ENCODE measurements at regions not wholly inside any gene's neighbourhood (a gene's known extent, or its start where the extent isn't known, plus 50 kb on each side); places are given as distances from the start of the nearest gene placed in this dataset.

GRCh38 chr2:234571620-234572407, 74.9 kb upstream of the ARL4C start:
- Mint-ChIP-seq H3K36me3 (no peaks in the 10 kb centered on the region), H3K27ac (no peak overlapping the region), H3K4me1 (no peaks in the 10 kb centered on the region), H3K4me3 (no peak overlapping the region), H3K27me3 (peaks cover 49% of the 10 kb centered on the region), H3K9me3 (ENCODE audit: low read depth) (no peaks in the 10 kb centered on the region)
- ATAC-seq (no peak), DNase-seq (no peak)
- CTCF ChIA-PET = no interaction called here

GRCh38 chr2:234570476-234570875, 73.6 kb upstream of the ARL4C start:
- H3K4me3 Mint-ChIP-seq = no peak overlapping the region
- no peaks in the 10 kb centered on the region for H3K36me3 Mint-ChIP-seq
- H3K27ac Mint-ChIP-seq = no peak overlapping the region
- ATAC-seq (no peak), DNase-seq (no peak)
- H3K27me3 Mint-ChIP-seq = peaks cover 49% of the 10 kb centered on the region
- no peaks in the 10 kb centered on the region for H3K9me3 Mint-ChIP-seq (ENCODE audit: low read depth)
- CTCF ChIA-PET = no interaction called here
- H3K4me1 Mint-ChIP-seq = no peaks in the 10 kb centered on the region

GRCh38 chr2:234569776-234570430, 73.0 kb upstream of the ARL4C start:
- DNase-seq (no peak), ATAC-seq (no peak)
- Mint-ChIP-seq H3K36me3 (no peaks in the 10 kb centered on the region), H3K4me1 (no peaks in the 10 kb centered on the region), H3K9me3 (ENCODE audit: low read depth) (no peaks in the 10 kb centered on the region), H3K4me3 (no peak overlapping the region), H3K27me3 (peaks cover 52% of the 10 kb centered on the region), H3K27ac (no peak overlapping the region)
- CTCF ChIA-PET = no interaction called here

GRCh38 chr2:234566622-234567021, 69.7 kb upstream of the ARL4C start:
- Mint-ChIP-seq H3K9me3 (ENCODE audit: low read depth) (no peaks in the 10 kb centered on the region), H3K4me1 (no peaks in the 10 kb centered on the region), H3K27ac (no peak overlapping the region), H3K27me3 (peaks cover 34% of the 10 kb centered on the region), H3K36me3 (no peaks in the 10 kb centered on the region), H3K4me3 (no peak overlapping the region)
- CTCF ChIA-PET = no interaction called here
- DNase-seq = no peak
- ATAC-seq = no peak

DNA sequence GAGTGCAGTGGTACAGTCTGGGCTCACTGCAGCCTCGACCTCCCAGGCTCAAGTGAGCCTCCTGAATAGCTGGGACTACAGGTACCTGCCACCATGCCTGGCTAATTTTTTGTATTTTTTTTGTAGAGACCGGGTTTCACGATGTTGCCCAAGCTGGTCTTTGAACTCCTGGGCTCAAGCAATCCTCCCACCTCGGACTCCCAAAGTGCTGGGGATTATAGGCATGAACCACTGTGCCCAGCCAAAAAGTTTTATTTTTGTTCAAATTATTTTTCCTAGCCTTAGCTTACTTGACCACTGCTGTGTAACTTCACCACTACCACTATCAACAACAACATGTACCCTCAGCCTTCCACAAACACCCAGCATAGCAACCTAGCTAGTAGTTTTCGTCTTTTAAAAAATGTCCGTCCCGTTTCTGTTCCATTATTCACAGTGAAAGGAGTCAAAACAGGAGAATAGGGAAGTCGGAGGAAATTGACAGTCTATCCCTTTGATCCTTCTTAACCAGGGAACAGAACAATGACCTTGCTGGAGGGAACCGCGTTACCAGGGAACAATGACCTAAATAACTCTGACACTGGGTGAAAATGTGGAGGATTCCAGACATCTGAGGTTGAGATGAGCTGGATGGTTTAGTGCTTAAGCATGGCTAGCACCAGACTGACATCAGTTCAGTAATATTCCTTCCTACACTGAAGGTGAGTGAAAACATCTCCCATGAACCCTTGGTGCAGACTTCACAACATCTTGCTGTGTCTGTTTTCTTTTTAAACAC, 69.2 kb upstream of the ARL4C start:
- Mint-ChIP-seq H3K9me3 (ENCODE audit: low read depth) (no peaks in the 10 kb centered on the region), H3K27ac (no peak overlapping the region), H3K27me3 (peaks cover 32% of the 10 kb centered on the region), H3K36me3 (no peaks in the 10 kb centered on the region), H3K4me1 (no peaks in the 10 kb centered on the region), H3K4me3 (no peak overlapping the region)
- ATAC-seq (no peak), DNase-seq (peak; percentile 1)
- CTCF ChIA-PET = interaction anchor here (0.9 kb wide), 1 partner anchor 15 kb away, joined by 3 read pairs; no protein-coding TSS in a partner anchor

- peaks cover 24% of the 10 kb centered on the region for H3K27me3 Mint-ChIP-seq
Measured at GRCh38 chr2:234565201-234565600, 68.3 kb upstream of the ARL4C start.

GRCh38 chr2:234564699-234565098, 67.8 kb upstream of the ARL4C start:
- H3K9me3 Mint-ChIP-seq (ENCODE audit: low read depth) = no peaks in the 10 kb centered on the region
- ATAC-seq (no peak), DNase-seq (no peak)
- H3K36me3 Mint-ChIP-seq = no peaks in the 10 kb centered on the region
- no peaks in the 10 kb centered on the region for H3K4me1 Mint-ChIP-seq
- H3K27ac Mint-ChIP-seq = no peak overlapping the region
- H3K4me3 Mint-ChIP-seq = no peak overlapping the region
- CTCF ChIA-PET = interaction anchor here (0.7 kb wide), 1 partner anchor 19 kb away, joined by 3 read pairs; no protein-coding TSS in a partner anchor
- peaks cover 19% of the 10 kb centered on the region for H3K27me3 Mint-ChIP-seq

More at GRCh38 chr2:234565201-234565600, 68.3 kb upstream of the ARL4C start:
- DNase-seq = no peak
- CTCF ChIA-PET = interaction anchor here (0.7 to 0.9 kb wide), 2 partner anchors 14 to 20 kb away, joined by 3 read pairs; no protein-coding TSS in a partner anchor
- H3K36me3 Mint-ChIP-seq = no peaks in the 10 kb centered on the region
- no peak overlapping the region for H3K27ac Mint-ChIP-seq
- no peak overlapping the region for H3K4me3 Mint-ChIP-seq
- H3K9me3 Mint-ChIP-seq (ENCODE audit: low read depth) = no peaks in the 10 kb centered on the region
- no peaks in the 10 kb centered on the region for H3K4me1 Mint-ChIP-seq
- no peak for ATAC-seq

DNA sequence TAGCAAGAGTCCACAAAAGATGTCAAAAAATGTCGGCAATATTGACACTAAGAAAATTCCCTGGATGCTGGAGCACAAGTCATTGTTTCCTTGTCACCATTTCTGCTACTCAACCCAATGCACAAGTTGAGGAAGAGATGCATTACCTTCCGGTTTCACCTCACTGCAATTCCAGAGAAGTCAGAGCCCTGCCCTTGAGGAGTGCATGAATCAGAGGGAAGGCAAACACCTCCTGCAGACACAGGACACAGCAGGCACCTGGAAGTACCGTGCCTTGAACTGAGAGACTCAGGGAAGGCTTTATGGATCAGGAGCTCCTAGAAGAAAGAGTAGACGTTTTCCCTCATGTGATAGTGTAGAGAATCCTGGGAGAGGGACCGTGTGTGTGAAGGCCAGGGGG, 62.7 kb upstream of the ARL4C start:
- Mint-ChIP-seq H3K9me3 (ENCODE audit: low read depth) (no peaks in the 10 kb centered on the region), H3K4me3 (no peak overlapping the region), H3K4me1 (peaks cover 18% of the 10 kb centered on the region), H3K36me3 (no peaks in the 10 kb centered on the region), H3K27me3 (peaks cover 7% of the 10 kb centered on the region), H3K27ac (no peak overlapping the region)
- CTCF ChIA-PET = interaction anchor here (1.0 kb wide), 1 partner anchor 8 kb away, joined by 3 read pairs; no protein-coding TSS in a partner anchor
- ATAC-seq (no peak), DNase-seq (peak; percentile 11)

GRCh38 chr2:234558642-234559041, 61.8 kb upstream of the ARL4C start:
- no peaks in the 10 kb centered on the region for H3K9me3 Mint-ChIP-seq (ENCODE audit: low read depth)
- peak; percentile 14 for DNase-seq
- H3K27ac Mint-ChIP-seq = no peak overlapping the region
- H3K4me3 Mint-ChIP-seq = no peak overlapping the region
- peaks cover 18% of the 10 kb centered on the region for H3K4me1 Mint-ChIP-seq
- peaks cover 11% of the 10 kb centered on the region for H3K27me3 Mint-ChIP-seq
- CTCF ChIA-PET = interaction anchor here (4.9 kb wide), 1 partner anchor 13 kb away, joined by 19 read pairs; no protein-coding TSS in a partner anchor
- no peak for ATAC-seq
- no peaks in the 10 kb centered on the region for H3K36me3 Mint-ChIP-seq

- H3K4me1 Mint-ChIP-seq = peaks cover 18% of the 10 kb centered on the region
- H3K36me3 Mint-ChIP-seq = no peaks in the 10 kb centered on the region
- peaks cover 11% of the 10 kb centered on the region for H3K27me3 Mint-ChIP-seq
- no peak overlapping the region for H3K4me3 Mint-ChIP-seq
- H3K27ac Mint-ChIP-seq = no peak overlapping the region
- DNase-seq (peak; percentile 15), ATAC-seq (no peak)
- no peaks in the 10 kb centered on the region for H3K9me3 Mint-ChIP-seq (ENCODE audit: low read depth)
- CTCF ChIA-PET = interaction anchor here (4.9 kb wide), 1 partner anchor 11 kb away, joined by 19 read pairs; no protein-coding TSS in a partner anchor
Measured at GRCh38 chr2:234556848-234557573, 60.1 kb upstream of the ARL4C start.

- peaks cover 11% of the 10 kb centered on the region for H3K27me3 Mint-ChIP-seq
- CTCF ChIA-PET = interaction anchor here (0.7 to 4.9 kb wide), 3 partner anchors 10 to 1191 kb away, joined by 3 to 19 read pairs (median 3); no protein-coding TSS in a partner anchor
- no peaks in the 10 kb centered on the region for H3K9me3 Mint-ChIP-seq (ENCODE audit: low read depth)
- peaks cover 18% of the 10 kb centered on the region for H3K4me1 Mint-ChIP-seq
- H3K36me3 Mint-ChIP-seq = no peaks in the 10 kb centered on the region
- peak; percentile 66 for ATAC-seq
- H3K4me3 Mint-ChIP-seq = no peak overlapping the region
- DNase-seq = peak; percentile 75
- H3K27ac Mint-ChIP-seq = no peak overlapping the region
Measured at GRCh38 chr2:234555616-234556249, 58.9 kb upstream of the ARL4C start.

GRCh38 chr2:234555161-234555560, 58.3 kb upstream of the ARL4C start:
- Mint-ChIP-seq H3K27ac (no peak overlapping the region), H3K4me1 (peaks cover 21% of the 10 kb centered on the region), H3K36me3 (no peaks in the 10 kb centered on the region), H3K27me3 (peaks cover 12% of the 10 kb centered on the region), H3K4me3 (no peak overlapping the region), H3K9me3 (ENCODE audit: low read depth) (no peaks in the 10 kb centered on the region)
- CTCF ChIA-PET = interaction anchor here (0.7 to 4.9 kb wide), 3 partner anchors 10 to 1191 kb away, joined by 3 to 19 read pairs (median 3); no protein-coding TSS in a partner anchor
- DNase-seq (no peak), ATAC-seq (no peak)
